HTR-8/SVneo (cell line): ENCODE measurements at regions not wholly inside any gene's neighbourhood (a gene's known extent, or its start where the extent isn't known, plus 50 kb on each side); places are given as distances from the start of the nearest gene placed in this dataset.

Experiments
- DNase-seq: peaks from one replicate; pipeline ENCODE4 v3.0.0; 2011; ENCODE audit warnings: low spot score, mixed read lengths; ENCODE audit not compliant: insufficient read length
- FAIRE-seq: peaks from 2 replicates; lab custom pipeline; 2011; peaks lifted over from hg19 to GRCh38; lab: Jason Lieb, UNC

DNA sequence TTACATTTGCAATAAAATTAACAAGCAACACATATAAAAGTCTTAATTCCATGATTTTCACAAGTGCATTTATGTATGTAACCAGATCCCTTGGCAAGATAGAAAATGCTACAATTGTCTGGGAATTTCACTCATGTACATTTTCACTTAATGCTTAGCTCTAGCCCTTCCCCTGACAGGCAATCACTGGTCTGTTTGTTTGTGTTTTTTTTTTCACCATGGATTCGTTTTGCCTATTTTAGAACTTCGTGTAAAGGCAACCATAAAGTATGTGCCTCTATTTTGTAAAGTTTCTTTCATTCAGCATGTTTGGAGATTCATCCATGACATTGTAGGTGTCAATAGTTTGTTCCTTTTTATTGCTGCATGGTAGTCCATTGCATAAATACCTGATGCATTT, 260.9 kb upstream of the SLCO3A1 start:
- DNase-seq: no peak
- no peak for FAIRE-seq

- no peak for FAIRE-seq
Measured at GRCh38 chr15:91593067-91593466, 260.4 kb upstream of the SLCO3A1 start.

GRCh38 chr15:91593653-91594052, 259.9 kb upstream of the SLCO3A1 start:
- no peak for DNase-seq
- FAIRE-seq: no peak

More at GRCh38 chr15:91593067-91593466, 260.4 kb upstream of the SLCO3A1 start:
- DNase-seq: no peak

- FAIRE-seq (no peak), DNase-seq (no peak)
Measured at GRCh38 chr15:91599261-91599660, 254.2 kb upstream of the SLCO3A1 start.

DNA sequence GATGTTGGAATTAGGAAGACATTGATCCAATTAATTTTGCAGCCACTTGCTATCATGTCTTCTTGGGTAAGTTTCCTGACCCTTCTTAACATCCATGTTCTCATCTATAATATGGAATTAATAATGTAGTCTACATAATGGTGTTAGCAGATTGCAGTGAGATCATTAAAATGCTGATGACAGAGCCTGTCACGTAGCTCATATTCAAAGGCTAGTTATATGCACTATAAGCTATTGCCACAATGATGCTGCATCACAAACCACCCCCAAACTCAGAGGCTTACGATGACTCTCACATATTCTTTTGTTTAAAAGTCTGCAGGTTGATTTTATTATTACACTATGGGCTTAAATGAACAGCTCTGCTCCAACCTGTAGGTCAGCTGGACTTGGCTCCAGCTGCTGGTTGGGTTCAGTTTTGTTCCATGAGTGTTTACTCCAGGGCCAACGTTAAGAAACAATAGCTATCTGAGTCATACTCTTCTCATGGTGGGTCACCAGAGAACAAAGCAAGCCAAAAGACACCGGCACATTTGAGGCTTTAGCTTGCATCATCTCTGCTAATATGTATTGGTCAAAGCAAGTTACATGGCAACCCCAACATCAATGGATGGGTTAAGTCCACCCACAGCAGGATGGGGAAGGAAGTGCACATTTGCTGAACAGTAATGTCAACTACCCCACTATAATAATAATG, 250.0 kb upstream of the SLCO3A1 start:
- DNase-seq (no peak), FAIRE-seq (no peak)

- DNase-seq: no peak
- FAIRE-seq: no peak
Measured at GRCh38 chr15:91604122-91604521, 249.4 kb upstream of the SLCO3A1 start.

GRCh38 chr15:91605576-91605975, 247.9 kb upstream of the SLCO3A1 start:
- FAIRE-seq (no peak), DNase-seq (no peak)

- DNase-seq (no peak), FAIRE-seq (no peak)
Measured at GRCh38 chr15:91609231-91609630, 244.3 kb upstream of the SLCO3A1 start.

GRCh38 chr15:91609966-91610365, 243.5 kb upstream of the SLCO3A1 start:
- FAIRE-seq (no peak), DNase-seq (no peak)

GRCh38 chr15:91611561-91612323, 241.8 kb upstream of the SLCO3A1 start:
- FAIRE-seq (no peak), DNase-seq (no peak)

- FAIRE-seq (no peak), DNase-seq (no peak)
Measured at GRCh38 chr15:91620229-91620628, 233.3 kb upstream of the SLCO3A1 start.

GRCh38 chr15:91622235-91622634, 231.3 kb upstream of the SLCO3A1 start:
- DNase-seq (no peak), FAIRE-seq (no peak)

- no peak for FAIRE-seq
- DNase-seq: no peak
Measured at GRCh38 chr15:91622711-91623342, 230.7 kb upstream of the SLCO3A1 start.

DNA sequence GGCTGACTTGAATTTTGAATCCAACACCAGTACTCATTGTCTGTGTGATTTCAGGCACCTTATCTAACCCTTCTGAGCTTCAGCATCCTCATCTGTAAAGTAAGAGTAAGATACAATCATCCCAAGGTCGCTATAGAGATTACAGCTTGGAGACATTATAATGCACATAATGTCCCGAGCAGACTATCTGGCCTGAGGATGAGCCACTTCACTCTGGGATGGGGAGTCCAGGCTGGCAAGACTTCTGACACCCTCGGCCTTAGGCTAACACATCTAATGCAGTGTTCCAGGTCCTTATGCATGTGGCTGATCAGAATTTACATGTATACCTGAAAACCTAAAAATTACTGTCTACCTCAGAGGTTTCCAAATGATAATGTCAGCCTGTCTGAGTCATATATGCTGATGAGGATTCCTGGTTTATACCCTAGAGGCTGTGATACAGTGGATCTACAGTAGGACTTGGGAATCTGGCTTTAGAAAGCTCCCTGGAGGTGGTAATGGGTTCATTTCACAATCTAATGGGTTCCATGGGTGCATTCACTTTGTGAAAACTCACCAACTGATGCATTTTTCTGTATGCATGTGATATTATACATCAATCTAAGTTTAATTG, 229.0 kb upstream of the SLCO3A1 start:
- FAIRE-seq (no peak), DNase-seq (no peak)

DNA sequence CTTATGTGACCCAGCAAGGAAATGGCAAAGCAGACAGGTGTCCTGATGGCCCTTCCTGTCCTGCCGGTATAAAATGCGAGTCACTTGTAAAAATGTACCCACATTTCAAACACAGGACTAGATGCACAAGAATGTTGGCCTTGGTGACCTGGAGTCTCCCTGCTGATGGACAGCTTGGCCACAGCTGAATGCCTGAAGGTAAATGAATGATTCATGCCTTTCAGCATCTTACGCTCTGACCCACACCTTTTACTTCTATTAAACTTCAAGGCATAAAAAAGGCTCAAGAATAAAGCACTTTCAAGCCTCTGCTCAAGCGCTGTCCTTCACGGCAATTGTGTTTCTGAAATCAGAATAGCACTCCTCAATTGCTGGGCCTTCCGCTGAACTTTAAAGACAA, 228.0 kb upstream of the SLCO3A1 start:
- FAIRE-seq: no peak

GRCh38 chr15:91627473-91628278, 225.8 kb upstream of the SLCO3A1 start:
- DNase-seq: no peak
- no peak for FAIRE-seq

More for the DNA sequence above, 228.0 kb upstream of the SLCO3A1 start:
- DNase-seq: no peak

DNA sequence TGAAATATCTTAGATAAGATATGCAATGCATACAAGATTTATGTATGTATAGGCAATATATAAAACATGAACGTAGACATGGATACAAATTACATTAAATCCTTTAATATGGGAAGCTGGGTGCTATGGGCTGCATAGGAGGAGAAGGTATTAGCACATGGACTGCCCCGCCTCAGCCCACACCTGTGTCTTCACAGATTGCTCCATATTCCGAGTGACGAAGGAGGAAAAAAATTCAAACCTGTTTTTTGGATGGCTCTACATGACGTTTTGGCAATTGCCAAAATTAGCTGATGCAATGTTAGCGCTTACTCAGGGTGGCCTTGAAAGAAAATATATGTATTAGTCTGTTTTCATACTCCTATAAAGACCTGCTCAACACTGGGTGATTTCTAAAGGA, 223.4 kb upstream of the SLCO3A1 start:
- no peak for FAIRE-seq
- DNase-seq: no peak

DNA sequence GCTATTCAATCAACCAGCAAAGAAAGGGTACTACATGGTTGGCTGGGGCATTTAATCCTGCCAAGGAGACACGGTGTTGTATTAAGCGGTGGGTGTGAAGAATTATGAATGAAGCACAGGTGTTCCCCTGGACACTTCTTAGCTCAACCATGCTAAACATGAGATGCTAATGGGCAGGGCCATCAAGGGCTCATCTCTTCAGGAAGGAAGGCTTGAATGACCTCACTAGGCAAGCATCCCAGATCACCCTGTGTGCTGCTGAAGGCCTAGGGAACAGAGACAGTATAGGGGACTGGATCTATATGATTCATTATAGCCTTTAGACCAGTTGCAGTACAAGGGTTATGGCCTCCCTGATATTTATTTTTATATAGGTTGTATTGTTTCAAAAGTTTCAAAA, 221.3 kb upstream of the SLCO3A1 start:
- FAIRE-seq: no peak
- DNase-seq: no peak

DNA sequence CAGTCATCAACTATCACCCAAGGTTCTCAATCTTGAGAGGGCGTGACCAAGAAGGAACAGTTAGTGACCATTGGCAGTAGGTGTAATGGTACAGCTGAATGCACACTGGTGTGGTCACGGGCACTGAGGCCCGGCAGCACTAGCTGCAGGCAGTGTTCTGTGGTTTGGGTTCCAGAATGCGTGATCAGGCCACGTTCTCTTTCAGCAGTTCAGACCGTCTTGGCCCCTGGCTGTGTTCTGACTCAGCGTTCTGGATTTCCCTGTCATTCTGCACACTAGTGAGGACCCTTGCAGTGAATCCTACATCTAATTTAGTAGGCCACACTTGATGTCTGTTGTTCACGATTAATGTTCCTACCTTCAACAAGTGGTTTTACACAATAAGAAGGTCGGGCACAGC, 220.5 kb upstream of the SLCO3A1 start:
- FAIRE-seq (no peak), DNase-seq (no peak)

- no peak for DNase-seq
Measured at GRCh38 chr15:91634179-91634578, 219.3 kb upstream of the SLCO3A1 start.

More at GRCh38 chr15:91634179-91634578, 219.3 kb upstream of the SLCO3A1 start:
- no peak for FAIRE-seq
